ENCODE measurements at regions not wholly inside any gene's neighbourhood (a gene's known extent, or its start where the extent isn't known, plus 50 kb on each side); places are given as distances from the start of the nearest gene placed in this dataset.

DNA sequence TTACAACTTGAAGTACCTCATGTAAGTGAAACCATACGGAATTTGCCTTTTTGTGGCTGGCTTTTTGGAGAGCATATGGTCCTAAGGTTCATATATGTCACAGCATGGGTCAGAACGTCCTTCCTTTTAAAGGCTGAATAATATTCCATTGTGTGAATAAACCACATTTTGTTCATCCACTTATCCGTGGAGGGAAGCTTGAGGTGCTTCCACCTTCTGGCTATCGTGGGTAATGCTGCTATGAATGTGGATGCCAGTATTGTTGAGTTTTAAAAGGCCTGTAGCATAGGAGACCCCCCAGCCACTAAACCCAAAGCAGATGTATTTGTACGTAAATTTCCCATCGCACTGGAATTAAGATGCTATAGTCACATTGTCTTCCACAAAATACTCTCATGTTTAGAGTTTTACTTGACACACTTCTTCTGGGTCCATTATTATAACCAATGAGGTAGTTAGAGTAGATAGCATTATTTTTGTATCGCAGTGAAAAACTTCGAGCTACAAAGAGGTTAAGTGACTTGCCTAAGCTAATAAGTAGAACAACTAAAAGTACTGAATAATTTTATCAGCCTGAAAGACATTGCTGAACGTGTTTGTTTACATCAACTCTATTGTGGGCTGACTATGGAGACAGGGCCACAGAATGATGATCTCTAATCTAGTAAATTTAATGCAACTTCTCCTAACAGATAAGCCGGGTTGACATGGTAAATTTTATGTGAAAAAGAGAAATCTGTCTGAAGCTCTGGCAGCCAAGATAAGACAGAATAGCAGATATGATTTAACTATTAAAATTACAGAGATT, 183.0 kb upstream of the CTBP2 start:
- Histone ChIP-seq H3K79me2 (ENCODE audit: control insufficient read depth, insufficient read depth, low read length) (no peaks in the 10 kb centered on the region), H4K20me1 (ENCODE audit: control insufficient read depth, insufficient read depth) (no peaks in the 10 kb centered on the region), H2AFZ (ENCODE audit: control insufficient read depth, low read depth, low read length) (no peak overlapping the region), H3K36me3 (ENCODE audit: control insufficient read depth in 2 of 2, insufficient read depth in 2 of 2, low read length in 1 of 2) (no peaks in the 10 kb centered on the region), H3K4me1 (ENCODE audit: control insufficient read depth, insufficient read depth, low read length) (no peaks in the 10 kb centered on the region), H3K4me2 (ENCODE audit: control insufficient read depth, insufficient read depth) (no peak overlapping the region), H3K9me3 (replicated peaks; ENCODE audit: control insufficient read depth, insufficient read depth, low read length) (no peaks in the 10 kb centered on the region), H3K4me3 (no peak overlapping the region), H3K9ac (ENCODE audit: control insufficient read depth, insufficient read depth, low read length) (no peak overlapping the region), H3K27me3 (replicated peaks in 1 of 2; ENCODE audit: control insufficient read depth in 2 of 2, insufficient read depth in 2 of 2, low read length in 1 of 2) (no peaks in the 10 kb centered on the region), H3K27ac (ENCODE audit: control insufficient read depth, insufficient read depth) (no peak overlapping the region)
- SMC1A ChIA-PET (ENCODE audit: uncharacterized antibody, unreplicated experiment): interaction anchor here (1.6 kb wide), 1 partner anchor 295 kb away, joined by 11 read pairs; no protein-coding TSS in a partner anchor
- DNase-seq (ENCODE audit: low read depth, low spot score): no peak
- POLR2A ChIA-PET: no interaction called here
- TF ChIP-seq SREBF2 (IDR thresholded peaks at IDR 0.05; ENCODE audit: low read length): no peak
- no peak for TF ChIP-seq JUND (IDR thresholded peaks at IDR 0.05; ENCODE audit: low read depth, low read length)
- TF ChIP-seq RAD21 (IDR thresholded peaks at IDR 0.05; ENCODE audit: insufficient read depth, low read depth, low read length): peak; percentile 54
- no peak for TF ChIP-seq HSF1 (IDR thresholded peaks at IDR 0.05; ENCODE audit: low read depth, low read length)
- peak; percentile 42; the same call in 1 of the 2 replicates for TF ChIP-seq SMC3 (IDR thresholded peaks at IDR 0.05; ENCODE audit: borderline replicate concordance, low read length)
- no peak for TF ChIP-seq POLR2AphosphoS5 (IDR thresholded peaks at IDR 0.05; ENCODE audit: low read length)
- TF ChIP-seq, protein P1, sequence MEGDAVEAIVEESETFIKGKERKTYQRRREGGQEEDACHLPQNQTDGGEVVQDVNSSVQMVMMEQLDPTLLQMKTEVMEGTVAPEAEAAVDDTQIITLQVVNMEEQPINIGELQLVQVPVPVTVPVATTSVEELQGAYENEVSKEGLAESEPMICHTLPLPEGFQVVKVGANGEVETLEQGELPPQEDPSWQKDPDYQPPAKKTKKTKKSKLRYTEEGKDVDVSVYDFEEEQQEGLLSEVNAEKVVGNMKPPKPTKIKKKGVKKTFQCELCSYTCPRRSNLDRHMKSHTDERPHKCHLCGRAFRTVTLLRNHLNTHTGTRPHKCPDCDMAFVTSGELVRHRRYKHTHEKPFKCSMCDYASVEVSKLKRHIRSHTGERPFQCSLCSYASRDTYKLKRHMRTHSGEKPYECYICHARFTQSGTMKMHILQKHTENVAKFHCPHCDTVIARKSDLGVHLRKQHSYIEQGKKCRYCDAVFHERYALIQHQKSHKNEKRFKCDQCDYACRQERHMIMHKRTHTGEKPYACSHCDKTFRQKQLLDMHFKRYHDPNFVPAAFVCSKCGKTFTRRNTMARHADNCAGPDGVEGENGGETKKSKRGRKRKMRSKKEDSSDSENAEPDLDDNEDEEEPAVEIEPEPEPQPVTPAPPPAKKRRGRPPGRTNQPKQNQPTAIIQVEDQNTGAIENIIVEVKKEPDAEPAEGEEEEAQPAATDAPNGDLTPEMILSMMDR (IDR thresholded peaks at IDR 0.05 in 2 of 3, conservative IDR thresholded peaks at IDR 0.05 in 1 of 3; ENCODE audit: control insufficient read depth in 2 of 3, extremely low read depth in 1 of 3, insufficient read depth in 1 of 3, low read depth in 3 of 3, low read length in 3 of 3): peak; percentile 39 to 54 (median 53); a peak in 5 of 6 replicates
- TF ChIP-seq, protein P2, sequence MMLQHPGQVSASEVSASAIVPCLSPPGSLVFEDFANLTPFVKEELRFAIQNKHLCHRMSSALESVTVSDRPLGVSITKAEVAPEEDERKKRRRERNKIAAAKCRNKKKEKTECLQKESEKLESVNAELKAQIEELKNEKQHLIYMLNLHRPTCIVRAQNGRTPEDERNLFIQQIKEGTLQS (IDR thresholded peaks at IDR 0.05; ENCODE audit: borderline replicate concordance, extremely low read depth, low read depth, low read length): no peak
- WGBS (ENCODE audit: insufficient coverage, insufficient replicate concordance, low lambda C conversion rate, missing lambda C conversion rate): 24% methylated on average over 10 of the region's 10 CpGs
- in situ Hi-C loops (cut with MboI): loop anchor here (5.0 kb wide), 1 partner anchor 296 kb away; no protein-coding TSS in a partner anchor
- FAIRE-seq: peak; percentile 57
- ATAC-seq: peak; percentile 52; the same call in 2 of the 3 replicates
- RAD21 ChIA-PET (ENCODE audit: unreplicated experiment): no interaction called here
- no TSS peak for BruUV-seq (replicated peaks)
- CTCF ChIA-PET: interaction anchor here (0.7 to 2.2 kb wide), 9 partner anchors 8 to 352 kb away, joined by 3 to 11 read pairs (median 4); no protein-coding TSS in a partner anchor
- intact Hi-C loops (cut with micrococcal nuclease; ENCODE audit: unreplicated experiment): loop anchor here (1.0 kb wide), 1 partner anchor 295 kb away; no protein-coding TSS in a partner anchor
